SKM-1 treated with dmso at 0.1 percent for 144 hours (cell line): ENCODE measurements at regions not wholly inside any gene's neighbourhood (a gene's known extent, or its start where the extent isn't known, plus 50 kb on each side); places are given as distances from the start of the nearest gene placed in this dataset.

Experiments
- DNase-seq: peaks from one replicate; lab custom pipeline; 2025; ENCODE audit not compliant: unreplicated experiment; lab: John Stamatoyannopoulos, UW

DNA sequence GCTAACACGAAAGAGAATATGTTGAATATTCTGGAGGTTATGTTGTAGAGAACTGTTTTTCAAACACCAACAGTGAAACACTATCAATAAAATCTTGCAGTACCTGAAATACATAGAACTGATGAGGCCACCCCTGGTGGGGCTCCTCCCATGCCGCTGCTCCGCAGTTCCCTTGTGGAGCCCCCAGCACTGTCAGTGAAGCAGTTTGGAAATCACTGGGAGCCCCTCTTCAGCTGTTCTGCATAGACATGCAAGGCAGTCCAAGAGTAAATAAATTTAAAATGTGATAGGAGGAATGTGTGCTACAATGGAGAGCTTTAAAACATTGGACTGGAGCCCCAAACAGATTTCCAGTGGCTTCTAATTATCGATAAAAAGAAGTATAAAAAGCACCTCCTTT lies 189.4 kb downstream of the FNDC1 start:
- no peak for DNase-seq

GRCh38 chr6:159357211-159357915 lies 188.2 kb downstream of the FNDC1 start:
- no peak for DNase-seq

GRCh38 chr6:159353193-159353592 lies 184.0 kb downstream of the FNDC1 start:
- DNase-seq, result no peak

- DNase-seq, result no peak
Measured at GRCh38 chr6:159351707-159352106, 182.5 kb downstream of the FNDC1 start.

- no peak for DNase-seq
Measured at GRCh38 chr6:159349915-159350314, 180.7 kb downstream of the FNDC1 start.

GRCh38 chr6:159343709-159344108 lies 174.5 kb downstream of the FNDC1 start:
- no peak for DNase-seq

DNA sequence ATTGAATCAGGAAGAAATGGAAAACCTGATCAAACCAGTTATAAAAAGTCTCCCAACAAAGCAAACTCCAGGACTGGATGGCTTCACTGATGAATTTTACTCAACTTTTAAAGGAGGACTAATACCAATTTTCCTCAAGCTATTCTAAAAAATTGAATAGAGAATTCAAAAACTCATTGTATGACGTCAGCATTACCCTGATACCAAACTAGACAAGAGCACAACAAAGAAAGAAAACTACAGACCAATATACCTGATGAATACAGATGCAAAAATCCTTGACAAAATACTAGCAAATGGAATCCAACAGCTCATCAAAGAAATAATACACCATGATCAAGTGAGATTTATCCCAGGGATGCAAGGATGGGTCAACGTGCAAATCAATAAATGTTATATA lies 172.9 kb downstream of the FNDC1 start:
- no peak for DNase-seq

DNA sequence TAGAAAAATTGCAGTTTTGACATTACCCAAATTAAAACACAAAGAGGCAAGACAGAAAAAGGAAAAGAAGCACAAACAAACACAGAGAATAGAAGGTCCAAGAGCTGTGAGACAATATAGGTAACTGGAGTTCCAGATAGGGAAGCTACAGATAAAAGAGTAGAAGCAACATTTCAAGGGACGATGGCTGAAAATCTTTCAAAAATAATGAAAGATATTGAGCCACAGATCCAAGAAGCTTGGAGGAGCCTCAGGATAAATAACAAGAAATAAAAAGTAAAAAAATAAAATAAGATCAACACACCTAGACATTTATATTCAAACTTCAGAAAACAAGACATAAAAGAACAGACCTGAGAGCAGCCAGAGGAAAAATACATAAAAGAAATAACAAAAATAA lies 164.9 kb downstream of the FNDC1 start:
- no peak for DNase-seq

- DNase-seq, result no peak
Measured at GRCh38 chr6:159331451-159331850, 162.3 kb downstream of the FNDC1 start.

GRCh38 chr6:159329081-159329480 lies 159.9 kb downstream of the FNDC1 start:
- DNase-seq, result no peak

- no peak for DNase-seq
Measured at GRCh38 chr6:159328052-159328451, 158.9 kb downstream of the FNDC1 start.

GRCh38 chr6:159325476-159325875 lies 156.3 kb downstream of the FNDC1 start:
- DNase-seq, result no peak

- DNase-seq, result no peak
Measured at GRCh38 chr6:159324596-159324995, 155.4 kb downstream of the FNDC1 start.
